ENCODE measurements at regions not wholly inside any gene's neighbourhood (a gene's known extent, or its start where the extent isn't known, plus 50 kb on each side); places are given as distances from the start of the nearest gene placed in this dataset.
"Not testable (repeated sequence)": the region's sequence is repeated elsewhere in the genome, so short reads cannot be mapped to it uniquely, and the experiment has no call there.

DNA sequence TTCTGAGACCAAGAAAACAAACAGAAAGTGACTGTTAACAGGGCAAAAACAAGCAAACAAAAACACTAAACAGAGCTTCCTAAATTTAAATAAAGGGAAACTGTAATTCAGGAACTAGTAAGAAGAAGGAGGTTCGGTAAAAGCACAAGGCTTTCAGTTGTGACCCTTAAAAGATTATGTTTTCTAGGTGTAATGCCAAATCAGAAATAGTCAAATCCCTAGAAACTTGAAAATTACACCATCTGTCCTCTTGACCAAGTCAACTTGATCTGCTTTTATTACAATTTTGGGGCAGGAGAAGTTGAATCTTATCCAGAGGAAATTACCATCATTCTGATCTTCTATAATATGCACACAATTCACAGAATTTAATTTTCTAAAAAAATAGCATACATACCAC lies 754.0 kb upstream of the ADGRL4 start:
- DNase-seq, result no peak

DNA sequence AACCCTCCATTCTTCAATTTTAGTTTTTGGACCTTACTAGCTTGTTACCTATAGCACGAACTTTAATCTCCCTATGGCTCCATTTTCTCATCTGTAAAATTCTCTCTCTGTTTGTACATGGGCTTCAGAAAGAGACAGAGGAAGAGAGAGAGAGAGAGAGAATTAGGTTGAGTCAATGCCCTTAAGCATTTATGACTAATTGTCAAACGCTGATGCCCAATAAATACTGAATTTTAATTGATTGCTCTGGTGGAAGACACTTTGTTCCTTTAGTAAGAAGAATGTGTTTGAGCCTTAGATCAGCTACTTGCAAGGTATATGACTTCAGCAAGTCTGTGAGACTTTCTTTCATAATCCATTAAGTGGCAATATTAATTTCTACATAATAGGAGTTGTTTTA lies 743.1 kb upstream of the ADGRL4 start:
- no peak for DNase-seq

DNA sequence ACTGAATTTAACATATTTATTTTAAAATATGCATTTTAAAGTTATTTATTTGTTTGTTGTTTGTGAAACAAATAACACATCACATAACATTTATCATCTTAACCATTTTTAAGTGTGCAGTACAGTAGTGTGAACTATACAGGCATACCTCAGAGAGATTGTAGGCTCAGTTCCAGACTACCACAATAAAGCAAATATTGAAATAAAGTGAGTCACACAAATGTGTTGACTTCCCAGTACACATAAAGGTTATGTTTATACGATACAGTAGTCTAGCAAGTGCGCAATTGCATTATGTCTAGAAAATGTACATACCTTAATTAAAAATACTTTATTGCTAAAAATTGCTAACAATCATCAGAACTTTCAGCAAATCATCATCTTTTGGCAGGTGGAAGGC lies 739.4 kb upstream of the ADGRL4 start:
- no peak for DNase-seq

DNA sequence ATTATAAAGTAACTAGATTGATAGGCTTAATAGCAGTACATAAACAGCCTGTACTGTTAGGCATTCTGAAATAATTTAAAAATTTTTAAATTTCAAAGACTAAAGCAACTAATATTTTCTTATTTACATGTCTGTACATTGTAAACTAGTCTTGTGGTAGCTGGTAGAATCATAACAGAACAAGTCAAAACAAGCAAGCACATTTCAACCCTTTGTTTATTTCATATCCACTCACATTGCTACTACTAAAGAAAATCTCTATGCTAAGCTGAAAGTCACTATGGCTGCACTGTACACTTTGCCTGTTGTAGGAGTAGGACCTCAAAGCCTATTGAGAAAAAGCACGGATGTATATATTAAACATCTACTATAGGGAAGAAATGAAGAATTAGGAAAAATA lies 738.2 kb upstream of the ADGRL4 start:
- no peak for DNase-seq

DNA sequence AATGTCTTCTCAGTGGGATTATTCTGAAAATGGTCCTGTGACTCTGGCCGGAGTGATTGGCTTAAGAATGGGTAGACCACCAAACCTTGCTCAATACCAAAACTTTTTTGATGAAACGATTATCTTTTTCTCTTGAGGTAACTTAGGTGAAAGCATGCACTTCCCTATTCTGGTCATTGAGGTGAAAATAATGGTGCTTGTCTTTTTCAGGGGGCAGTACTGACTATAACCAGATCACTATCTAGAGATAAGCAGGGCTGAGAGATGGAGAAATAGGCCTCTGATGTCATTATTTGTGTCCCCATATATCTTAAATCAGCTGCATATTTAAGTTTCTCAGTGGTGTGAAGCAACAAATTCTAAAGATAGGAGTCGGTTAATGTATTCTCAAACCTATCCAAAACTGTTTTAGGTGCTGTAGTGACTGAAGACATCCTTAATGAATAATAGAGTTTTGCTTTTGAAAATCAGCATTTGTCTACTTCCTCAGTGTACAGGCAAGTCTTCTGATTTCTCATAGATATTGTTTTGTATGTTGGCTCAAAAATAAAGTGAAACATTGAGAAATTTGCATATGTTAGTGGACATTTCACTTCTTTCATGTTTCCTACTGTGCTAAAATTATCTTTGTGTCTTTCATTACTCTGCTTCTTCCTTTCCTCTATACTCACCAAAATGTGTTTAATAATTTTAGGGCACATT lies 735.3 kb upstream of the ADGRL4 start:
- no peak for DNase-seq

DNA sequence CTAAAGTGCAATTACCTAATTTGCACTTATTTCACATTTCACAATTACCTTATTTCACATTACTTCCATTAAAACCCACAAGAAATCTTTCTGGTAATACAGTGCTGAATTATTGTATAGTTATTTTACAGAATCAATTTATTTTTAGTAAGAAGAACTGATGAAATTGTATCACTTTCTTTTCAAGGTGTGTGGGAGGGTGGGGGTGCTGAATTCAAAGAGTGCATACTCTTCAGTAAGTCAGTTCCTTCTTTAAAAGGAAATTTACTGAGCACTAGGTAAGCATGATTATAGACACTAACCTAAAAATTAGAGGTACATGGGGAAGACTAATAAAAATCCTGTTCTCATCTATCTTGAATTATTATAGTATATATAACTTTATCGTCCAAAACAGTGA lies 731.6 kb upstream of the ADGRL4 start:
- no peak for DNase-seq

DNA sequence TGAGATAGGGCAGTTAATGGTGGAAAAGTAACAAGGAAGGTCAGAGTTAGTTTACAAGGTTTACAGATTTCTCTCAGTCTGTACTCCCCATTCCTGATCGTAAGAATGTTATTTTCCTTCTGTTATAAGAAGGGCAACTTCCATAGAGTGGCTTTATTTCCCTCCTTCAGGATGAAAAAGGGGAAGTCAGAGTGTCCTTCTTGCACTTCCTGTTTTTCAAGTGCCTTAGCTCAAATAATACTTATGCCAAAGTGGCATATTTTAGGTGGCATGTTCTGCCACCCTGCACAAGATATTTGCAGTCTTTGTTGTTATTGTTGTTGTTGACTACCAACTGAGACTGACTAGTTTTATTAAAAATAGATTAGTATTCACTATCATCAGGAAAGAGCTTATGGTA lies 730.7 kb upstream of the ADGRL4 start:
- no peak for DNase-seq

DNA sequence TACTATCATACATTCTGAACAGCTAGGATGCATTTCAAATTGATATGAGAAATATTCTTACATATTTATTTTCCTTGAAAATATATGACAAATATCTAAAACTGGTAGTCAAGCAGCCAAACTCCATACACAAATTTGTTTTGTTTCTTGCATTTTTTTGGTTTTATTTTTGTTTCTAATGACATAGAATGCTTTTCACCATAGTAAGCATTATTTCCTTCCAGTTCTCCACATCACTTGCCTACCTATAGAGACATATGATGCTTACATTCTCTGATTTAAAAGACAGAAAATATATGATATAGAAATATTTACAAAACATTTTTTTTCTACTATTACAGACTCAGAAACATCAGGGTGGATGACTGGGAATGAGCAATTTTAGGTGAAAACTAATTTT lies 726.4 kb upstream of the ADGRL4 start:
- DNase-seq, result no peak

DNA sequence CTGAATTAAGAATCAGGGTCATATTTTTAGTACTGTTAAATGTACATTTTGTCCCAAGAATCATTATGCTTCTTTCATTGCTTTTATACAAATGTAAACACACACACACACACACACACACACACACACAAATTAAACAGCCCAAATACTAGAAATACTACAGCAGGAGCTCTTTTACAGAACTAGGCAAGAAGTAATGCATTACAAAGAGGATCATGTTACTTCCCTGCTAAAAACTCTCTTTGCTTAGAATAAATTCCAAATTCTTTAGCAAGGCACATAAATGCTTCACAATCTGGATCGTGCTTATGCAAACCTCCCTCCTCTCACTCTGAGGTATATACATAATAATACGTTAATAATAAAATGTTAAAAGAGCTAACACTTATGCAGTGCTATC lies 720.4 kb upstream of the ADGRL4 start:
- DNase-seq, result no peak

DNA sequence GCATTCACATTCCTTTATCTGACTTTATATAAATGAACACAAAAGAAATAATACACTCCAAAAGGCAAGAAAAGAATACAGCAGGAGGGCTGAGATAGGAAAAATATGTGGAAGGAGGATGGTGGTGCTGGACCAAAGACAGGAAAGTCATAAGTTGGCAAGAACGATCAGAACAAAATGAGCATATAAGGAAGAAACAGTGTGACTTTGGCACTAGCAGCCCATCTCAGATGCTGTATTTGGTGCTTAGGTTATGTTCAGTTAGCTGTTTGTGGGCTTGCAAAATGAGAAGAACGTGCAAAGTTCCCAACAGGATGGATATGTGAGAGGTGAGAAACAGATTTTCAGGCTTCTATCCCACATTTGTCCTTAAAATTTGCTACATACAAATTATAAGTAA lies 719.8 kb upstream of the ADGRL4 start:
- DNase-seq, result no peak

DNA sequence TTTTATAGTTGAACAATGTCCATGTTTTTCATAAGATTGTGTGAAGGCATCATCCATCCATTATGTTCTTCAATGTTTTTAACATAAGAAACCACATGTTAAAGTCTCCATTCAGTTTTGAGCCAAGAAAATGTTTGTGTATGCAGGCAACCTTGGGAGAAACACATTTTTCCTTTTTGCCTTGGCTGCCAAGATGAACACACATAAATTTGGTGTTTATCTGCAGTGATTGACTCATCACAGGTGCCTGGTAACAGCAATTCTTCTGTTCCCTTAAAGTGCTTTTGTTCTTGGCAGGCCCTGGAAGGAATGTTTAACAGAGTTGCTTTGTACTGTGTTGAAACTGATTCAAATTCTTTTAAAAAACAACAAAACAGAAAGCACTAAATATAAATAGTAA lies 709.9 kb upstream of the ADGRL4 start:
- DNase-seq, result no peak

DNA sequence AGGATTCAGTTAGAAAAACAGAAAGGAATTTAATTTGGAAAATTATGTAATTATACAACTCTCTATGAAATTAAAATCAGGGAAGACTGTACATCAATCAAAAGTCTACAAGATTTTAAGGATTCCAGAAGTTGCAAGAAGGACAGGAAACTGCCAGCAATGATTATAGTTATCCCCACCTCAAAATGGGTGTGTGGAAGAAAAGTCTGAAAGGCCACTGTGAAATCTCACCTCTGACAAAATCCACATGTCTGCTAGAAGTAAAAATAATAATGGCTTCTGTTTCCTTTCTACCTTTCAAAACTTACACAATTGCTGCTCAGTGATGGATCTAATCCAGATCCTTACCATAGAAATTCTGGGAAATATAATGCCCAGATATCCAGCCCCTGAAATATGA lies 708.1 kb upstream of the ADGRL4 start:
- DNase-seq, result no peak

DNA sequence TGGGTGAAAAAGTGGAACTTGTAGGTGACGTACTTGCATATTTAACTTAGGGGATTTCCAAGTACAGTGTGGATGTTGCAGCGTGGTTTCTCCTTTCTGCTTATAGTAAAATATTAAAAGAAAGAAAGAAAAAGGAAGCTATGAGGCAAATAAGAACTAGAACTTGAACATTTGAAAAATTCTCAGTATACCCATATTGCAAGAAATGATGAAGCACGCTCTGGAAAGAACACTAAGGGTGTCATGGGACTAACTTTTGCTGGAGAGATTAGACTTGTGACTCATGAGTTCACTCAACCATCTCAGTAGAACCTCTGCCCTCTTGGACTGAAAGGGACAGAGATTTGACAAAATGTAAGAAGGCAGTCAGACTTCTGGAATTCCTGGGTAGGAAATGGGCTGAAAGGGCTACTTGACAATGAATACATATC lies 704.5 kb upstream of the ADGRL4 start:
- no peak for DNase-seq

DNA sequence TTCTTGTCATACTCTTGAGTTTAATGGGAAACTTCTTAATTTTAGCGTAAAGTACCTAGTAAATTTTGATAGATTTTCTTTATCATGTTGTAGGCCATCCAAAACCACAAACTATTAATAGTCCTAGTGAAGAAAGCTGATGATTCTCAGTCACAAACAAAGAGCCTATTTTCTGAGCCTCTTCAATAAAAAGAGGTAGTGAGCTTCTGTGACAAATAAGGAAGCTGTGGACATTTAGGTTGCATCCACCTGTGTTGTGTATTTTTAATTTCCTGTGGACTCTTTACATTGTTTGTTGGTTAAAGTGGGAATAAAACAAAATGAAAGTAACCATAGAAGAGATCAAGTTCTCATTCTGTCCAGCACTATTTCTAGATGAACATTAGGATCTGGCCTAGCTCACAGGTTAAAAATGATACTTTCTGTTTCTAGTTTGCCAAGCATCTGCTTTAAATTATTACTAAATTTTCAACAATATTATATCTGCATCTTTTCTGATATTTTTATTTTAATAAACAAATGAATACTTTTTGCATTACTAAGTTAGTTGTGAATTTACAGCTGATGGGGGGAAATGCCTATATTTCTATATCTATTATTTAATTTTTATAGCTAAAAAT lies 702.2 kb upstream of the ADGRL4 start:
- DNase-seq, result no peak

DNA sequence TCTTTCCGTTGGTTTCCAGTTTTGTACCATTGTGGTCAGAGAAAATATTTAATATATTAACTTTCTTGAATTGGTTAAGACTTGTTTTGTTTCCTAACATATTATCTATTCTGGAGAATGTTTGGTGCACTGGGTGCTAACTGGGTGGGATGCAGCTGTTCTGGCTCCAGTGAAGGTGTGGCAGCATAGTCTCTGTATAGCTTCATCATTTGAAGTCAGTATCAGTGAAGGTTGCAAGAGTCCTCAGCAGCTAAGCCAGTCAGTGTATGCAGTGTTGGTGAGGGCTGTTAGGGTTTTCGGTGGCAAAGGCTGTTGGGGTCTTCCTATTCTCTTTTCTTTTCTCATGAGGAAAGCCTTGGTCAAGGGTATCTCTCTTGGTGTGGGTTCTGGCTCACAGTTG lies 698.7 kb upstream of the ADGRL4 start:
- DNase-seq, result no peak

DNA sequence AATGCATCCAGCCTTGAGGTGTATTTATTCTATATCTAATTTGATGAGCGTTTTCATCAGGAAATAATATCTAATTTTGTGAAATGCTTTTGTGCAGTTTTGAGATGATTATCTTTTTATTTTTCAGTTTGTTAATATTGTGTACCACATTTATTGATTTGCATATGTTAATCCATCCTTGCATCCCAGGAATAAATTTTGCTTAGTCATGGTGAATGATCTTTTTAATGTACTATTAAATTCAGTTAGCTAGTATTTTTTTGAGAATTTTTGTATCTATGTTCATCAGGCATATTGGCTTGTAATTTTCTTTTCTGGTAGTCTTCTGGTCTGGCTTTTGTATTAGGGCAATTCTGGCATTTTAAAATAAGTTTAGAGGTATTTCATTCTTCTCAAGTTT lies 697.5 kb upstream of the ADGRL4 start:
- DNase-seq, result no peak

DNA sequence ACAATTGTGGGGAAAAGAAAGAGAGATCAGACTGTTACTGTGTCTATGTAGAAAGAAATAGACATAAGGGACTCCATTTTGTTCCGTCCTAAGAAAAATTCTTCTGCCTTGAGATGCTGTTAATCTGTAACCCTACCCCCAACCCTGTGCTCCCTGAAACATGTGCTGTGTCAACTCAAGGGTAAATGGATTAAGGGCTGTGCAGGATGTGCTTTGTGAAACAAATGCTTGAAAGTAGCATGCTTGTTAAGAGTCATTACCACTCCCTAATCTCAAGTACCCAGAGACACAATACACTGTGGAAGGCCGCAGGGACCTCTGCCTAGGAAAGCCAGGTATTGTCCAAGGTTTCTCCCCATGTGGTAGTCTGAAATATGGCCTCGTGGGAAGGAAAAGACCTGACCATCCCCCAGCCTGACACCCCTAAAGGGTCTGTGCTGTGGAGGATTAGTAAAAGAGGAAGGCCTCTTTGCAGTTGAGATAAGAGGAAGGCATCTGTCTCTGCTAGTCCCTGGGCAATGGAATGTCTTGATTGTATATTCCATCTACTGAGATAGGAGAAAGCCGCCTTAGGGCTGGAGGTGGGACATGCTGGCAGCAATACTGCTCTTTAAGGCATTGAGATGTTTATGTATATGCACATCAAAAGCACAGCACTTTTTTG lies 695.9 kb upstream of the ADGRL4 start:
- DNase-seq, result not testable (repeated sequence)

DNA sequence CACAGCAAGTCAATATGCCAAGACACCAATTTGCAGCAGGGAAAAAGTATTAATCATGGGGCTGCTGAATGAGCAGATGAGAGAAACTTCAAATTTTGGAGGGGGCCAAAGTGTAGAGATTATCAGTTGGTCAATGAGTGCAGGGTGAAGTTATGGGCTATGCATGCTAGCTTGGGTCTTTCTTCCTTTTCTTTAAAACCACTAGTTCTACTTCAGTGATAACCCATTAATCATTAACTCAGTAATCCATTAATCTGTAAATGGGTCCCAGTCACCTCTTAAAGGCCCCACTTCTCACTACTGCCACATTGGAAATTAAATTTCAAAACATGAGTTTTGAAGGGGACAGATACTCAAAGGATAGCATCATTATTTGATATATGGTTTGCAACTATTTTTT lies 688.6 kb upstream of the ADGRL4 start:
- no peak for DNase-seq

DNA sequence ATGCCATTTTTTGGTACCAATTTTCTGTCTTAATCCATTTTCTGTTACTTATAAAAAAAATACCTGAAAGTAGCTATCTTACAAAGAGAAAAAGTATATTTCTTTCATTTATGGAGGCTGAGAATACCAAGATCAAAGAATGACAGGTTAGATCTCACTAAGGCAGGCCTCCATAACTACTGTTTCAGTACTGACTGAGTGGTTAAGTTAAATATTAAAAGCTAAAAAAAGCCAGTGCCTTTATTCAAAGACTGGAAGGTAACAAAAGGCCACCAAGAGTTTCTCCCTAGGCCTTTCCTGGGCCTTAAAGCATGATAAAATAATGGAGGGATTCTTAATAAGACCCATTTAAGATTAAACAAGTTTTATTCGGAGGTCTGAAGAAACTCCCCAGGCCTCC lies 687.7 kb upstream of the ADGRL4 start:
- no peak for DNase-seq

DNA sequence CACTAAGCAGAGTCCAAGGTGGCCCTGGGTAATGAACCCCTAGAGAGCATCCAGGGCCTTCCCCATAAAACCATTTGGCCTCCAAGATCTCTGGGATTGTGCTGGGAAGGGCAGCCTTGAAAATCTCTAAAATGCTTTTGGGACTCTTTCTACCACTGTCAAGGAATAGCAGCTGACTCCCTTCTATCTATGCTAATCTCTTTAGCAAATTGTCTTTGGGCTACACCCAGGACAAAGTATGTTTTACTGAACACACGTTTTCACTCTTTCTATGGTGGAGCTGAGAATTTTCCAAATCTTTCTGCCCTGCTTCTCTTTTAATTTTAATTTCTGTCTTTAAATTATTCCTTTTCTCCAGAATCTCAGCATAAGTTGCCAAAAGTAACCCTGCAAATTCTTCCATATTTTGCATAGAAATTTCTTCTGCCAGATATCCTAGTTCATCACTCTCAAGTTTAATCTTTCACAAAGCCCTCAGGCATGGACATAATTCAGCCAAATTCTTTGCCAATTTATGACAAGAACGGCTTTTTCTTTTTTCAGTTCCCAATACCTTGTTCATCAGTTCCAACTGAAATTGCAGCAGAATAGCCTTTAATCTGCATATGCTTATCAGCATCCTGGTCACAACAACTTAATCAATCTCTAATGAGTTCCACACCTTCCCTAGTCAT lies 687.0 kb upstream of the ADGRL4 start:
- DNase-seq, result no peak

DNA sequence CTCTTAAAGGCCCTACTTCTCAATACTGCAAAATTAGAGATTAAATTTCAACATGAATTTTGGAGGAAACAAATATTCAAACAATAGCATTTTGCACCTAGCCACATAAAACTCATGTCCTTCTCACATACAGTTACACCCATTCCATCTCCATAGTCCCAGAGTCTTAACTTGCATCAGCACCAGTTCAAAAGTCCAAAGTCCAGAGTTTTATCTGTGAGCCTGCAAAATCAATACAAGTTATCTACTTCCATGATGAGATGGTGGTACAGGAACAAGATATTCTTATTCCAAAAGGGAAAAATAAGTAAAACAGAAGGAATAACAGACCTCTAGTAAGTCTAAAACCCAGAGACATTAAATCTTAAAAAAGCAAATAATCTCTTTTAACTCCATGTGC lies 686.0 kb upstream of the ADGRL4 start:
- no peak for DNase-seq

DNA sequence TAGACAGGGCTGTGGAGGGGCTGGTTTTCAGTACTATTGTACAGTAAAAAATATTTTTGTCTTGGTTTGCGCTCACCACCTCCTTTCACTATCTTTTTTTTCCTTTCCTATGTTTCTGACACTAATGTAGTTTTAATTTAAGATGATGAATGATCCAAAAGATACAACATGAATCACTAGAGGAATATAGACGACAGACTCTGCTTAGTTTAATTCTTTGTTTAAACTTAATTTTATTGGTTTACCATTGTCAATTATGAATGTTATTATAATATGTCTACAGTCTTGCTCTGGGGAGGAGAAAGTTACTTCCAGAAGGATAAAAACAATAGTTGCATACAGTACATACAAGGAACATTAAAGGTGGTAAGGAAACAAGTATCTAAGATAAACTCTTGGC lies 682.4 kb upstream of the ADGRL4 start:
- no peak for DNase-seq

DNA sequence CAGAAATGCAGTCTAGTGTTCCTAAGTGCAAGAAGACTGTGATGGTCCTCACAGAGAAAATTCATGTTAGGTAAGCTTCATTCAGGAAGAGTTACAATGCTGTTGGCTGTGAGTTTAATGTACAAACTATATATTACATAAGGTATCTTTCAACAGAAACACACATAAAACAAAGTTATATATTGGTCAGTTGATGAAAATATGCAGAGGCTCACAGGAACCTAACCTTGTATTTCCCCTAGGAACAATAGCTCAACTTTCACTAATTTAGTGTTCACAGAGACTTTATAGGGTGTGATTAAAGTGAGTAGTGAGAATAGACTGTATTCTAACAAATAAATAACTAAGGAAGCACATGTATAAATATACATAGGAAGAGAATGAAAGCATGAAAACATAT lies 676.9 kb upstream of the ADGRL4 start:
- no peak for DNase-seq

DNA sequence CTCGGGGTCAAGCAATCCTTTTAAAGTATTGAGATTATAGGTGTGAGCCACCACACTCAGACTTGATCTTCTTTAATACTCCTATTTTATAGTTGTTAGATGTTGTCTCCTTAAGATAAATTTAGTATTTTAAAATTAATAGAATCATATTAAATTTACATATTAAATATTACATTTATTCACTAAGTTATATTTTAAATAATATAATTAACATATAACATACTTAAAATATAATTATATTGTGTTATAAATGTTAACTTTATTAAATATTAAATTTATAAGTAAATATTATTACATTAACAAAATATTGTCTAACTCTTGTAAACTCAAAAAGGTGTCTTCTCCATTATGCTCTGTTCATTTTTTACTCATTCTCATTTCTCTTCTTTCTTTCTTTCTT lies 675.9 kb upstream of the ADGRL4 start:
- DNase-seq, result no peak

All from NK-92 treated with Interleukin-12 subunit alpha and Interleukin-12 subunit beta, amount 100 ng/mL, for 24 hours (cell line).